NCI-H524 treated with DMSO at 0.1 percent for 48 hours (cell line): ENCODE measurements at regions not wholly inside any gene's neighbourhood (a gene's known extent, or its start where the extent isn't known, plus 50 kb on each side); places are given as distances from the start of the nearest gene placed in this dataset.

ENCODE experiments used
- DNase-seq: peaks from one replicate; lab custom pipeline; 2025; lab: John Stamatoyannopoulos, UW

- DNase-seq = no peak
Measured at GRCh38 chr14:53215101-53215500, 62.0 kb upstream of the DDHD1 start.

- DNase-seq = no peak
Measured at GRCh38 chr14:53214384-53214783, 61.3 kb upstream of the DDHD1 start.

DNA sequence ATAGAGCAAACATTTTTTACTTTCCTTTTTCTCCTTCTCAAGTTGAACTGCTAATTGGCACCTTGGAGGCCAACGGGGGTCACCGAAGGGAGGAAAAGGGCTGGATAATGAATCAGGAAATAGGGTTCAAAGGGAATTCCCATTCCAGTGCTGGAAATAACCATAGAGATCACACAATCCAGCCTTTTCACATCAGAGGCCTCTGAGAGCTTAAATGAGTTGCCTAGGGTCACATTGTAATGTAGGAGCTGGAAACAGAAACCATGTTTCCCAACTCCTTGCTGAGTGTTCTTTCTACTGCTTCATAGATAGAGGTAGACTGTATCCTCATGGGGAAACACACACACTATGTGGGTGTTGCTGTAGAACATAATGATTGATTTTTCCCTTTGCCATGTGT lies 60.6 kb upstream of the DDHD1 start:
- DNase-seq = no peak

- no peak for DNase-seq
Measured at GRCh38 chr14:53209370-53209769, 56.2 kb upstream of the DDHD1 start.
